Motor neuron (in vitro differentiated cells): ENCODE measurements at regions not wholly inside any gene's neighbourhood (a gene's known extent, or its start where the extent isn't known, plus 50 kb on each side); places are given as distances from the start of the nearest gene placed in this dataset.

ENCODE experiments used
- ATAC-seq, 8 experiments: fragments of 200-7000 bp; cut with Tn5 transposase; replicated peaks in 6 of 8; 2 replicates each; pipeline ENCODE4 v1.8.0; 2021; ENCODE audit warnings: mild to moderate bottlenecking in 8 of 8, moderate library complexity in 8 of 8
- H3K27ac ChIP-seq, 2 donors: fragments of 250-450 bp; sonication (Bioruptor Pico); 2 replicates each; pipeline ENCODE4 v1.9.0; 2021; ENCODE audit warnings: antibody characterized with exemption in 2 of 2, mild to moderate bottlenecking in 2 of 2, moderate library complexity in 1 of 2
- H3K4me1 ChIP-seq, 2 donors: fragments of 250-450 bp; sonication (Bioruptor Pico); replicated peaks in 1 of 2; 2 replicates each; pipeline ENCODE4 v1.6.1; 2021; ENCODE audit warnings: antibody characterized with exemption in 2 of 2, mild to moderate bottlenecking in 2 of 2, moderate library complexity in 1 of 2
- H3K4me3 ChIP-seq, 5 donors: fragments of 250-450 bp; sonication (Bioruptor Pico); 2 replicates each; pipeline ENCODE4 v1.9.0; 2021; ENCODE audit warnings: antibody characterized with exemption in 5 of 5, mild to moderate bottlenecking in 5 of 5, moderate library complexity in 4 of 5
- WGBS, 10 experiments: fragments of 450-650 bp; shearing (Covaris generic); methylation state at CpG; one replicate each; pipeline ENCODE4 v1.0.0; 2022; 5-methylcytosine and 5-hydroxymethylcytosine counted together
- in situ Hi-C, 9 experiments: fragments of 400-800 bp; cut with MboI; loops; one replicate each; pipeline ENCODE4 v1.15.0; 2021; ENCODE audit warnings: low sequenced_read_pairs in 9 of 9, low pct_unique_long_range_greater_than_20kb in 2 of 9; ENCODE audit not compliant: unreplicated experiment in 9 of 9

- no peak overlapping the region for H3K4me3 ChIP-seq
- peaks cover 0 to 5% of the 10 kb centered on the region in 2 donors for H3K4me1 ChIP-seq
- in situ Hi-C loops: no loop called here
- H3K27ac ChIP-seq: no peak overlapping the region
- WGBS, 10 experiments: 58 to 100% (median 88%) methylated on average over 1 to 4 of the region's 4 CpGs
- ATAC-seq: no peak
Measured at GRCh38 chr4:17285747-17286146, 226.1 kb downstream of the QDPR start.

DNA sequence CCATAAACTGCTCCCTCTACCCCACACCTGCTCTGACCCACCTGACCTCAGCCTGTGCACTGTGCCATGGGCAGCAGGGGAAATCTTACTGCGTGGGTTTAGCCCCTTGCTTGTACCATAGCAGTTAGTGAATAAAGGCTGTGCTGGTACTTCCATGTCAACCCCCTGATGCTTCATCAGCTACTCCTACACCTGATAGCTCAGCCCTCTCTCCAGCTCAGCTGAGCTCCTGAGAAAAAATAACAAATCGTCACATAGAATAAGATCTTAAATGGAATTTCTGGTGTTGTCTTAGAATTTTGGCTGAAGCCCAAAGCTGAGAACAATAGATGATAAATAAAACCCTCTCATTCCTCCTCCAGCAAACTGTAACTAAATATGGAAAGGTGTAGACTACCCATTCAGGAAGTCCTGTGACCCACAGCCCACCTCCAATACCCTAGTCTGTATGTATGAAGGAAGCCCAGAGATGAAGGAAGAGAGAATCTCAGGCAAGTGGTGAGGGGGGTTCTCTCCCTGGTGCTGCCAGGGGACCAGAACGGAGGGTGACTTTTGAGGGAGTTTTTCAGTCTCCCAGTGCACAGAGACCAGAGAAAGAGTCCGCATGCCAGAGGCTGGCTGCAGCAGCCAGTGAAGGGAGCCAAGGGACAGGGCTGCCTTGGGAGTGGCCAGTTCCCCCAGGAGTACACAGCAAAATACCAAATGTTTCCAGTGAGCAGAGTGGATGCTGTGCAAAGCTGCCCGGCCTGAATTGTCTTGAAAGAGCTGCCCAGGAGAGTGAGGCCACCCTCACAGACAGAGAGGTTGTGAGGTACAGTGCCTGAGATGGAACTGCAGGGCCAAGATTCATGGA lies 227.3 kb downstream of the QDPR start:
- Histone ChIP-seq H3K27ac (no peak overlapping the region), H3K4me3 (no peak overlapping the region), H3K4me1 (peaks cover 0 to 5% of the 10 kb centered on the region in 2 donors)
- 32 to 100% (median 92%) methylated on average over 1 to 4 of the region's 5 CpGs; no CpG with 5 or more reads in 3 of the 10 experiments for WGBS, 10 experiments
- peak in 1 of 8 experiments; percentile 17 for ATAC-seq
- in situ Hi-C loops: no loop called here

DNA sequence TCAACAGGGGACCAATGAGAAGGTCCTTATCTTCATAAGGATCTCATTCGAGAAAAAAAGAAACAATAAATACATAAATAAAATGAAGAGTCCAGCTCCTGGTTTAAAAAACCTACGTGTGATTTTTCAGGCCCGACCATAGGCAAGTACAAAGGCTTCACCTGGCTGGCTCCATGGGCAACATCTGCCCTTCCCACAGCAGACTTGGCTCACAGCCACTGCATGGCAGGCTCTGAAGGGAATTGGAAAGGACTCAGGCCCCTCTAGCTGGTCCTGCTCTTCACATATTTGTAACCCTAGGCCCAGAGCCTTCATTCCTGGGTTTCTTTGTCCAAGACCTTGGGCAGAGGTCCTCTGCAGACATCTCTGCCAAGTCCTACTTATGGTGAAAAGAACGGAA lies 228.1 kb downstream of the QDPR start:
- Histone ChIP-seq H3K4me1 (peaks cover 0 to 5% of the 10 kb centered on the region in 2 donors), H3K27ac (no peak overlapping the region), H3K4me3 (no peak overlapping the region)
- in situ Hi-C loops: no loop called here
- ATAC-seq: no peak
- 65 to 100% (median 83%) methylated on average over 2 to 3 of the region's 4 CpGs; no CpG with 5 or more reads in 2 of the 10 experiments for WGBS, 10 experiments

DNA sequence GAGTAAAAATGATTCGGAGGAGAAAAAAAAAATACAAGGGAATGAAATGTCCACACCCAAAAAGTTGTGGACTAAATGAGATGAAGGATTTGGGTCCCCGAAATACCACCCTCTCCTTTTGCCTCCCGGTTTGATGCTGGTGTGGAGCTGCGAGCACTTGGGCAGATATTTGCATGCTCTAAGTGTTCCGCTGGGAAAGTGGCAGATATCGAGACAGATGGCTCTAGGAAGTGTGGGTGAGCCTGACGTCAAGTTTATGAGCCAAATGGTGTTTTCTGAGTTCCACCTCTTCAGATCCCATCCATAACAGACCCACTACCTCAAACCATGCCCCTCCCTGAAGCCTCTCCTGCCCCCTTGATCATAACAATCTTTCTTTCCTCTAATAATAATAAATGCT lies 228.6 kb downstream of the QDPR start:
- Histone ChIP-seq H3K4me1 (peaks cover 0 to 5% of the 10 kb centered on the region in 2 donors), H3K4me3 (no peak overlapping the region), H3K27ac (no peak overlapping the region)
- in situ Hi-C loops: no loop called here
- no peak for ATAC-seq
- 44 to 100% (median 87%) methylated on average over 1 to 7 of the region's 7 CpGs; no CpG with 5 or more reads in 1 of the 10 experiments for WGBS, 10 experiments

GRCh38 chr4:17280261-17281018 lies 231.4 kb downstream of the QDPR start:
- H3K27ac ChIP-seq: no peak overlapping the region
- in situ Hi-C loops: no loop called here
- 20 to 100% (median 93%) methylated on average over 1 to 6 of the region's 6 CpGs; no CpG with 5 or more reads in 4 of the 10 experiments for WGBS, 10 experiments
- H3K4me3 ChIP-seq: no peak overlapping the region
- H3K4me1 ChIP-seq: no peaks in the 10 kb centered on the region
- peak in 3 of 8 experiments; percentile 70 to 74 (median 74) for ATAC-seq

- no peaks in the 10 kb centered on the region for H3K4me1 ChIP-seq
- WGBS, 10 experiments: 0 to 92% (median 48%) methylated on average over 1 to 6 of the region's 6 CpGs; no CpG with 5 or more reads in 2 of the 10 experiments
- peak in 2 of 8 experiments; percentile 67 to 86 for ATAC-seq
- H3K27ac ChIP-seq: no peak overlapping the region
- in situ Hi-C loops: no loop called here
- H3K4me3 ChIP-seq: no peak overlapping the region
Measured at GRCh38 chr4:17276776-17277175, 235.1 kb downstream of the QDPR start.

- H3K4me1 ChIP-seq: no peaks in the 10 kb centered on the region
- in situ Hi-C loops: no loop called here
- H3K4me3 ChIP-seq: no peak overlapping the region
- ATAC-seq: no peak
- H3K27ac ChIP-seq: no peak overlapping the region
- 28 to 77% (median 60%) methylated on average over 2 to 3 of the region's 3 CpGs; no CpG with 5 or more reads in 1 of the 10 experiments for WGBS, 10 experiments
Measured at GRCh38 chr4:17275836-17276235, 236.1 kb downstream of the QDPR start.

GRCh38 chr4:17273047-17273446 lies 238.8 kb downstream of the QDPR start:
- Histone ChIP-seq H3K4me1 (no peaks in the 10 kb centered on the region), H3K27ac (no peak overlapping the region), H3K4me3 (no peak overlapping the region)
- in situ Hi-C loops: no loop called here
- ATAC-seq: no peak

GRCh38 chr4:17272154-17272553 lies 239.7 kb downstream of the QDPR start:
- WGBS, 10 experiments: 80 to 91% (median 85%) methylated on average over 1 to 5 of the region's 6 CpGs; no CpG with 5 or more reads in 5 of the 10 experiments
- ATAC-seq: no peak
- Histone ChIP-seq H3K27ac (no peak overlapping the region), H3K4me3 (no peak overlapping the region), H3K4me1 (no peaks in the 10 kb centered on the region)
- in situ Hi-C loops: no loop called here

DNA sequence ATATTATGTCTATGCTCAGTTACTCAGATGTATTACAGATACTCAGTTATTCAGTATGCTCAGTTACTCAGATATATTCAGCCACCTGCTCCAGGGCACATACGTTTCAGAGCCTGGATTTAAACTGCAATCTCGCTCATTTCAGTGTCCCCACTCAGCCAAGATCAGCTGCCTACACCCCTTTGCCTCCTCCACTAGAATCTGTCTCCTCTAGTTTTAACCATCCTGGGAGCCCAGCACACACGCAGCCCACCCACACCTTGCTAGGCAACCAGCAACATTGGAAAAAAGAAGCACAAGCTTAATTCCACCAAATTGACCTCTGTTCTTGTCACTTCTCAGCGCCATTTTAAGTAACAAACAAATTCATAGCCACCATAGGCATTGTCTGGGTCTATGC lies 246.2 kb downstream of the QDPR start:
- 56 to 93% (median 80%) methylated on average over 1 to 4 of the region's 4 CpGs; no CpG with 5 or more reads in 2 of the 10 experiments for WGBS, 10 experiments
- in situ Hi-C loops: no loop called here

GRCh38 chr4:17265139-17265538 lies 246.8 kb downstream of the QDPR start:
- peak in 2 of 8 experiments; percentile 25 to 41 for ATAC-seq
- no peak overlapping the region for H3K4me3 ChIP-seq
- no peaks in the 10 kb centered on the region for H3K4me1 ChIP-seq
- WGBS, 10 experiments: 28 to 94% (median 67%) methylated on average over 1 to 2 of the region's 2 CpGs; no CpG with 5 or more reads in 3 of the 10 experiments
- in situ Hi-C loops: no loop called here
- no peak overlapping the region for H3K27ac ChIP-seq

More for the DNA sequence above, 246.2 kb downstream of the QDPR start:
- ATAC-seq: no peak
- Histone ChIP-seq H3K27ac (no peak overlapping the region), H3K4me1 (no peaks in the 10 kb centered on the region), H3K4me3 (no peak overlapping the region)

DNA sequence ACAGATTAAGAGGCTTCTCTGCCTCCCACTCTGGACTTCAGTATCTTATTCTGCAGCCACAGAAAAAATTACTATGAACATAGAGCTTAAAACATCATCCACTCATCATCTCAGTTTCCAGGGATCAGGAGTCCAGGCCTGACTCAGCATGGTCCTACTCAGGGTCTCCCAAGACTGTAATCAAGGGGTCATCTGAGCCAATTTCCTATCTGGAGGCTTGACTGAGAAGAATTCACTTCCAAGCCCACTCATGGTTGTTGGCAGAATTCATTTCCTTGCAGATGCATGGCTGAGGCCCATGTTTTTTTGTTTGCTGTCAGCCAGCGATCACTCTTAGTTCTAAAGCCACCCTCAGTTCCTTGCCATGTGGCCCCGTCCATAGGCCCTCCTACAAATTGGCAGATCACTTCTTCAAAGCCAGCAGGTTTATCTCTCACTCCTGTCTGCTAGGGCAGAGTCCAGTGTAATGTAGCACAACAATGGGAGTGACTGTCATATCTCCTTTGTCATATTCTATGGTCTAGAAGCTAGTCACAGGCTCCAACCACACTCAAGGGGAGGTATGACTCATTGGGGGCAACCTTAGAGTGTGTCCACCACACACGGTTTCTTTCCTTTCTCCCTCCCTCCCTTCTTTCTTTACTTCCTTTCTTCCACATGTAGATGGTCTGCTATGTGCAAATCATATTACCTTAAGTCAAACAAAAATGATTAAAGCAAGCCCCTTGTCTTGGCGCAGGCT lies 251.6 kb downstream of the QDPR start:
- H3K4me1 ChIP-seq: no peaks in the 10 kb centered on the region
- H3K4me3 ChIP-seq: no peak overlapping the region
- no peak for ATAC-seq
- in situ Hi-C loops: no loop called here
- no peak overlapping the region for H3K27ac ChIP-seq
- 31 to 100% (median 92%) methylated on average over 1 to 3 of the region's 4 CpGs; no CpG with 5 or more reads in 1 of the 10 experiments for WGBS, 10 experiments

- H3K4me3 ChIP-seq: no peak overlapping the region
- in situ Hi-C loops: no loop called here
- 71 to 100% (median 87%) methylated on average over 1 to 2 of the region's 2 CpGs; no CpG with 5 or more reads in 2 of the 10 experiments for WGBS, 10 experiments
- no peak overlapping the region for H3K27ac ChIP-seq
- no peak for ATAC-seq
- H3K4me1 ChIP-seq: no peaks in the 10 kb centered on the region
Measured at GRCh38 chr4:17258106-17258505, 253.8 kb downstream of the QDPR start.
